IPS DF 19.7 (cell line): ENCODE measurements at regions not wholly inside any gene's neighbourhood (a gene's known extent, or its start where the extent isn't known, plus 50 kb on each side); places are given as distances from the start of the nearest gene placed in this dataset.

Experiments
- DNase-seq: peaks from one replicate; pipeline ENCODE4 v3.0.0-alpha.2; 2013; ENCODE audit warnings: low read depth, low spot score

DNA sequence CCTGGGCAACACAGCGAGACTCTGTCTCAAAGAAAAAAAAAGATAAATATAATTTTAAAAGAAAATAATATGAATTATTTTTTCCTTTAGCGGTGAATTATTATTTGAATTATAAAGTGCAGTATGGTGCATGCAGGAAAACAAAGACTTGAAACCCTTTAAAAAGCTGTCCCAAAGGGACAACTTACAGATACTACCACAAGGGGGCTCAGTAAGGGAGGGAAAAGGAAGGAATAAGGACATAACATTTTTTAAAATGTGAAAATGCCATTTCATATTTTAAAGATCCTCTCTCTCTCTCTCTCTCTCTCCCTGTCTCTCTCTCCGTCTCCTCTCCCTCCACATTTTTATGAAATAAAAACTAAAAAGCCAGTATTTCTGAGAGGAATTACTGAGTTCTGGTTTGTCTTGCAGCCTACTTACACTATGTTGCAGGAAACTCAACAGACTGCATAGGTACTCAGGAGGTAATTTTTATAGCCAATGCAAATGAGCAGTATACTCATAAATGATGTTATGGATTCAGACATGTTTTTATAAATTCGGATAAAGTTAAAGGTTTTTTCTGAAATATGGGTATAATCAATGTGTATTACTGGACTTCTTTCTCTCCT is 455.0 kb upstream of the GJE1 start:
- no peak for DNase-seq

DNA sequence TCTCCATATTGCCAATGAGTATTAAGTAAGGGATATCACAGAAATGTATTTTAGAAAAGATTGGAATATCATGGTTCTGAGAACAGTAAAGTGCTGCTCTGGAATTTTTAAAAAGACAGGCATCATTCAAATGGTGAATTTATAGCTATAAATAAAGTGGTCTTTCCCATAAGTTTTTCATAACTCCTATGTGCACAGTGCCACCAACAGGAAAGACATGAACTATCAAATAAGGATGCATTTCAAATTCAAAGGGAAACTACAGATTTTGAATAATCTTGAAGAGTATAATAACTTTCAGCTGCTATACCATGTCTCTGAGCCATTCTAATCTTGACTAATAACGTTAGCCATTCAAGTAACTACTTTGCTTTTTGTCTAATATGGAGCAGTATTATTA is 456.8 kb upstream of the GJE1 start:
- DNase-seq, result no peak

DNA sequence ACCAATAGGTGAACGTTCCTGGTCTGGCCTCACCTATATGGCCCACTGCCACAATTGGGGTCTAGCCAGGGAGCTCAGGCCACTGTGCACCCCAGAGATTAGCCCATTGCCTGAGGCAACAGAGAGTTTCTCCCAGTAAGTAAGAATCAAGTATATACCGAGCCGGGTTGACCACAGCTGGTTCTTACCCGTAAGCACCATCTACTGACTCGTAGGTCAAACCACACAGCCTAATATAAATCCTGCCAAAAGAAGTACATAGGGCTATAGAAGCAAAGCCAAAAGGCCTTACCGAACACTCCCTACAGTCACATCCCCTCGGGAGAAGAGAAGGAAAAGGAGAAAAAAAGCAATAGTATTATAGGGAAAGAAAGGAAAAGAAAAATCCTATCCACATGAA is 463.6 kb upstream of the GJE1 start:
- DNase-seq, result no peak

DNA sequence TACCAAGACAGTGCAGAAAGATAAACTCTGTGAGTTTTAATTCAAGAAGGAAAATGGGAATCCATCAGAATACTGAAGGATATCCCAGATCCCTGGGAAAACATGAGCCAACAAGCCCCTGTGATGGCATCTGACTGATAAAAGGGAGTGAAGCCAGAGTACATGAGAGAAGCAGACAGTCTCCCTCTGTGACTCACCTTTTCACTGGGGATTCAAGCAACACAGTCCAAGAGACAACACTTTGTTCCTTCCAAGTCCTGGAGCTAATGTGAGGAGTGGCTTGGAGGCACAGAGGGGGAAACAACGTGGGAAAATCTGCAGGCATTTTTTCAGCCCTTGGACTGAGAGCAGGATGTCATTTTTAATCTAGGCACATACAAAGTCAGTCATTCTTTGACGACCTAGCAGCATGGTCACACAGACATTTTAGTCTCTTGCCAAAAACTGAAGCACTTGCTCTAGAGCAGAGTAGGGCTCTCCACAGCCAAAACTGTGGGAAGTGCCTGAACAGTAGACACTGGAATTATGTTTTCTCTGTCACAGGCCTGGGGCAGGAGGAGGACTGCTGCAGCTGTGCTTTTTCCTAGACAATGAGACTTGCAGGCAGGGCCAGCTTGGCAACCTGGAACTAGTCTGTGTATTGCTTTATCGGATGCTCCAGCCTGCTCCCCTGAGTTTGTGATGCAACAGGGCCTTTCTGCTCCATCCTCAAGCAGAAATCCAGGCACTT is 465.0 kb upstream of the GJE1 start:
- DNase-seq, result no peak

DNA sequence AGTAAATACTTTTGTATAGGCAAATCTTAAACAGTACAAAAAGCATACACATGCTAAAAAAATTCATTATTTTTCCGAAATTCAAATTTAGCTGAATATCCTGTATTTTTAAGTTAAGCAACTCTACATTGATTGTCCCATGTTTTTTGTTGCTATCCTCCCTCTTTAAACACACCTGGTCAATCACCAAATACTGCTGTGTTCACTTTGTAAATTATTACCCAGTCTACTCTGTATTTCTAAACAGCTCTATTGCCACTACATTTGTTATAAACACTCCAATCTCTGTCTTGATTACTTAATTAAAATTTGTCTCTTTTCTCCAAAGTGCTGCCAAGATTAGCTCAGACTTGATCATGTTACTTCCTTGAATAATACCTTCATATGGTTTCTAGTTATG is 466.5 kb upstream of the GJE1 start:
- DNase-seq, result no peak

DNA sequence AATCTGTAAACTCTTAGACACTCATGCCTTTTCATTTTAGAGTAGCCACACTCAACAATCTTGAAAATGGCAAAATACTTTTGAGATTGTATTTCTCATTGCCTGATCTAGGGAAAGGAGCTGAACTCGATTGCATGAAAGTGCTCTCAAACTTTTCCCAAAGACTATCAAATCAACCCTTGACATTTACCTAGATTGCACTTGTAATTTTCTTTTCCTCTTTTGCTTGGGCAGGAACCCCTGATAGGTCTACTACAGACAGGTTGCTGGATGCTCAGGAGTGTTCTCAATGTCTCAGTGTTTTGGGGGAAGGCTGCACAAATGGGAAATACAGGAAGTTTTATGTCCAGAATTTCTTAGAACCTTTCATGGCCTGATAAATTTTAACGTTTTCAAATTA is 468.0 kb upstream of the GJE1 start:
- no peak for DNase-seq

DNA sequence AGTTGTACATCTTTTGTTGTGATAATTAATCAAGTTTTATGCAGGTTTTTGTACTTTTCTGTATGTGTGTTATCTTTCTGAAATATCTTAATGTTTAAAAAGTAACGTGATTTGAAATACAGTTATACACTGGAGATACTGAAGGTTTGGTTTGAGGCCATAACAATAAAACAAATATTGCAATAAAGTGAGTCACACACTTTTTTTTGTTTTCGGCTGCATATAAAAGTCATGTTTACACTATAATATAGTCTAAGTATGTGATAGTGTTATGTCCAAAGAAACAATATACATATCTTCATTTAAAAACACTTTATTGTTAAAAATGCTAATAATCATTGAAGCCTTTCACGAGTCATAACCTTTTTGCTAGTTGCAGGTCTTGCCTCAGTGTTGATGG is 473.1 kb upstream of the GJE1 start:
- no peak for DNase-seq

DNA sequence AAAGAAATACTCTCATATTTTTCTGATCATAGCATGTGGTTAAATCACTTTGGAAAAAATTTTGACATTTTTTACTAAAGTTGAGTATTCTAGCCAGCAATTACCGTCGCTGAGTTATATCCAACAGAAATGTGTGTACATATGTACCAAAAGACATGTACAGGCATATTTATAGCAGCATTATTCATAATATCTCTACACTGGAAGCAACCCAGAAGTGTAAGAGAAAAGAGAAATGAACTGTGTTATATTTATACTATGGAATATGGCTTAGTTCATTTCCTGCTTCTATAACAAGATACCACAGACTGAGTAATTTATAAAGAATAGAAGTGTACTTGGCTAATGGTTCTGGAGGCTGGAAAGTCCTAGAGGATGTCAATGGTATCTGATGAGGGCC is 474.0 kb upstream of the GJE1 start:
- no peak for DNase-seq

DNA sequence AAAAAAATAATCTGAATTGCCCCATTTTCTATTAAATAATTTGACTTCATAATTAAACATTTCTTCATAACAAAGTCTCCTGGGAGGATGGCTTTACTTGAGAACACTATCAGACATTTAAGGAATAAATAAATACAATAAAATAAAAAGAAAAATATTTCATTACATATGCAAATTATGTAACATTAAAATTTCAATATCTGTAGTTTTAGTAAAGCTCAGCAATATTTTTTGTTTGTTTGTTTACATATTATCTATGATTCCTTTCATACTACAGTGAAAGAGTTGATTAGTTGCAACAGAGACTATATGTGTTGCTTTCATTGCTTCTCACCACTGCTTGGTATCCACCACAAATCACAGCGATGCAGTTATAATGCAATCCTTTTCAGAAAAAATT is 474.9 kb upstream of the GJE1 start:
- DNase-seq, result no peak

DNA sequence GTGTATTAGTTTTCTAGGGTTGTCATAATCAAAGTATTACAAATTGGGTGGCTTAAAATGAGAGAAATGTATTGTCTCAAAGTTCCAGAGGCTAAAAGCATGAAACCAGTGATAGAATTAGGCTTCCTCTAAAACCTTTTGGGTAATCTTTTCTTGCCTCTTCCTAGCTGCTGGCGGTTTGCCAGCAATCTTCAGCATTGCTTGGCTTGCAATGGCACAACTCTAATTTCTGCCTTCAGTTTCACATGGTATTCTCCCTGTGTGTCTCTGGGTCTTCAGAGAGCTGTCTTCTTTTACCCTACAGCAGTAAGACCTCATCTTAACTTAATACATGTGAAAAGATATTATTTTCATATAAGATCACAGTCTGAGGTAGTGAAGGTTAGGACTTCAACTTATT is 479.1 kb upstream of the GJE1 start:
- DNase-seq, result no peak

DNA sequence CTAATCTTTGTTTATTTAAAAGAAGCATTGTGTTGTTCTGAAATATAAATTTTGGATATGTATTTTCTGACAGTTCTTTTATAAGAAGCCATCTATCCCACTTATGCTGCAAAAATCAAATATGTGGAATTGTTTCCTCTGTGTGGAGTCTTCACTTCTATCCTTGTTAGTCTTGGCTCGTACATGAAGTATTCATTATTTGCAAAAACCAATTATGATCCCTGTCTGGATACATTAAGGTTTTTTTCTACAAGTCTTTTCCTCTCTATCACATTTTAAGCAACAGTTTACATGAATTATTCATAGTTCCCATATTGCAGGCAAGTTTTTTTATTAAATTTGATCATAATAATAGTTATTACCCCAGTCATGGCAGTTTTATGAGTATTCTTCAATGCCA is 490.8 kb upstream of the GJE1 start:
- no peak for DNase-seq

DNA sequence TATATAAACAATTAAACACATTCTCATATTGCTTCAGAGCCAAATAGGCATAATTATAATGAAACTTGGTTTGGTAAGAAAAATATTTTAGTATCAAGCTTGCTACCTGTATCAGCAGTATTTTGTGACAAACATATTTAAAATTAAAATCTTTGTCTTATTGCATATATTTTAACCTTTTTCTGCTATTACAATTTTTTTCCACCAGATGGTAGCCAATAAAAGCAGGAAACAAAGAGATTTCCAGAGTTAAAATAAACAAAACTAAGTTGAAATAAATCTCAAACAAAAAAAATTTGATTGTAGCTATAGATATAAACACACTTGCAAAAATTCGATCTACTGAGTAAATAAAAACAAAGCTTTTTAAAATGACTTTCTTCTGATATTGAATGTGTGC is 491.3 kb upstream of the GJE1 start:
- no peak for DNase-seq

DNA sequence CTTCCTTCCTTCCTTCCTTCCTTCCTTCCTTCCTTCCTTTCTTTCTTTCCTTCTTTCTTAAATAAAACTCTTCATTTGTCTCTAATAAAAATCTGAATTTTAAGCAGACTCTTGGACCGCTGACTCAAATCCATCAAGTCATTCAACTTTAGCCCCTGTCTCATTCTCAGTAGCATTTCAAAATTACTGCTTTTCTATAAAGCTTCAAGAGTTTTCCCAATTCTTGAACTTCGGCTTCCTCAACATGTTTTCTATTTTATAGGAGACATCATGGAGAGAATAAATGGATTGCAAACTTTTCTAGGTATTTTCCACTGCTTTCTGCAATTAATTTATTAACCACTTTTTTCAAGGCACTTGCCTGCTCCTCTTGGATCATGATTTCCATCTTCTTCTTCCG is 497.1 kb upstream of the GJE1 start:
- DNase-seq, result no peak

DNA sequence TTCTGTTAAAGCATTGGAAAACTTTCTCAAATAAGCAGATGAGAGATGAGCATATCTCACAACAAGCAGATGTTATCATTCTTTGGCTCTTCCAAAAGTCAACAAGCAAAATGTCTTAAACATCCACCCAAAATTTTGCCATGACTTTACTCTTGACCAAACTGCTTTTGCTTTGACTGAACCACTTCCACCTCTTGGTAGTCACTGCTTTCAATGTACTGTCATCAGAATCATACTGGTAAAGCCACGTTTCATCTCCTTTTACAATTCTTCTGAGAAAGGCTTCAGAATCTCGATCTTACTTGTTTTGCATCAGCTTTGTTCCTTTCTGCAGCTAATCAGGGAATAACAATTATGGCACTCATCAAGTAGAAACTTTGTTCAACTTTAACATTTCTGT is 498.5 kb upstream of the GJE1 start:
- DNase-seq, result no peak

DNA sequence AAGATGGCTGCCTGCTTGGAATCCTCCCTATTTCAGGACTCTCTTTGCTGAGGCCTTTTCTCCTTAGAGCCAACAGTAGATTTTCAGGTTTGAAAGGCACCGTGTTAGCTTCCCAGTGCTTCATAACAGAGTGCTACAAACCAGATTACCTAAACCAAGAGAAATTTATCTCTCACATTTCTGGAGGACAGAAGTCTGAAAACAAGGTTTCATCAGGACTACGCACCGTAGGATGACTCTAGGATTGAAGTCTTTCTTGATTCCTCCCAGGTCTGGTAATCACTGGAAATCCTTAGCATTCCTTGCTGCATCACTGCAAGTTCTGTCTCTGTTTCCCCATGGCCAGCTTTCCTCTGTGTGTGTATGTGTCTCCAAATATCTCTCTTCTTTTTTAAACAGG is 508.4 kb upstream of the GJE1 start:
- no peak for DNase-seq

DNA sequence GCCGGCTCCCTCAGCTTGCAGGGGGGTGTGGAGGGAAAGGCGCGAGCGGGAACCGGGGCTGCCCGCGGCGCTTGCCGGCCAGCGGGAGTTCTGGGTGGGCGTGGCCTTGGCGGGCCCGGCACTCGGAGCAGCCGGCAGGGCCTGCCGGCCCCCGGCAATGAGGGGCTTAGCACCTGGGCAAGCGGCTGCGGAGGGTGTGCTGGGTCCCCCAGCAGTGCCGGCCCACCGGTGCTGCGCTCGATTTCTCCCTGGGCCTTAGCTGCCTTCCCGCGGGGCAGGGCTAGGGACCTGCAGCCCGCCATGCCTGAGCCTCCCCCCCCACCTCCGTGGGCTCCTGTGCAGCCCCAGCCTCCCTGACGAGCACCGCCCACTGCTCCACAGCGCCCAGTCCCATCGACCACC is 514.5 kb upstream of the GJE1 start:
- no peak for DNase-seq

DNA sequence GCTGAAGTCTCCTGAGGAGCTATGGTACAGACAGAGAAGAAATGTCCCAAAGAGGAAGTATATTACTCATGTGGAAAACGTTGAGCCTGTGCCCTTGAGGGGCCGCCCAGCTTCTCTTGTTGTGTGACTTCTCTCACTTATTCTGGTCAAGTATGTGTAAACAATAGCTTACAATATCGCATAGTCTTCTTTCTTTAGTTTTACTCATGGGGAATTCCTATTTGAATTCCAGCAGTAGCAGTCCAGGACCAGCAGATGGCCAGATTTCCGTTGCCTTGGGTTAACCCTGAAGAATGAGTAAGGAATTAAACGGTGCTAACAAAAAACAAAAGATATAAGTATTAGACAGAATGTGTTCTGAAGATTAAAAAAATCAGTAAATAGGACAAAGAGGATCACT is 522.0 kb upstream of the GJE1 start:
- no peak for DNase-seq

DNA sequence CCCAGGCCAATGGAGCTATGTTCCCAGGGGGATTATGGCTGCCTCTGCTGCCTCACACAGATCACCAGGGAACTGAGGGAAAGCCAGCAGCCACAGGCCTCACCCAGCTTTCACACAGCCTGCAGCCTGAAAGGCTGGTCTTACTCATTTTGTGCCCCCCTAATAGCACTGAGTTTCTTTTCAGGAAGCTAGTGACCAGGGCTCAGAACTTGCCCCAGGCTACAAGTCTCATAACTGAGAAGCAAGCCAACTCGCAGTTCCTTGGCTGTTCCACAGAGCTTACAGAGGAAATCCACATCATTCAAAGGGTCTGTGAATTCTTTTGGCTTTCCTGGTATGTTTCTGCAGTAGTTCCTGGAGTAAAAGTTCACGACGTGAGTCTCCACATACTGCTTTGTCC is 524.8 kb upstream of the GJE1 start:
- no peak for DNase-seq

DNA sequence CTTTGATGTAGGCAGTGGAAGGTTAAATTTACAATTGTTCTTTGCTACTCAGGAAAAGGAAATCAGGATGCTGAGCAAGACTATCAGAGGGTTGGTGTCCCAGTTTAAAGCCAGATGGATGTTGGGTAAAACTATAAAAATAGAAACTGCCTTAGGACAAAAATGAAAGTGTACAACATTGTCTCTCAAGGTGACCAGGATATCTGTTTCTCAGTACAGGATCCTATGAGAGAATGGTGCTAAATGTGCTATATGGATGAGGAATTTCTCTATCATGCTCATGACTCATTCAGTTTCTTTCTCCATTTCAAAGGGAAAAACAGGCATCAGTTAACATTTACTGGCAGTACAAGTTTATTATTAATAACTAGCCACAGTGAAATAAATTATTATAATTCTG is 534.2 kb upstream of the GJE1 start:
- DNase-seq, result no peak

DNA sequence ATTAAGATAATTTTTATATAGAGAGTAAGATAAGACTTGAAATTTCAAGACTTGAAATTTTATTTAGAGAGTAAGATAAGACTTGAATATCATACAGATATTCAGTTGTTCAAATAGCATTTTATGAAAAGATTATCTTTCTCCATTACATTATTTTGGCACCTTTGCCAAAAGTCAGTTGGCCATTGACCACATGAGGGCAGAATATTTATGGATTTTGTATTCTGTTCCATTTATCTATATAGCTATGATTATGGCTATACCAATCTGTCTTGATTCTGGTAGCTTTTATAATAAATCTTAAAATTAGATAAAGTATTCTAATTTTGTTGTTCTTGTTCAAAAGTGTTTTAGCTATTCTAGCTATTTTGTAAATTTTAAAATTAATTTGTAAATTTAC is 537.9 kb upstream of the GJE1 start:
- DNase-seq, result no peak

DNA sequence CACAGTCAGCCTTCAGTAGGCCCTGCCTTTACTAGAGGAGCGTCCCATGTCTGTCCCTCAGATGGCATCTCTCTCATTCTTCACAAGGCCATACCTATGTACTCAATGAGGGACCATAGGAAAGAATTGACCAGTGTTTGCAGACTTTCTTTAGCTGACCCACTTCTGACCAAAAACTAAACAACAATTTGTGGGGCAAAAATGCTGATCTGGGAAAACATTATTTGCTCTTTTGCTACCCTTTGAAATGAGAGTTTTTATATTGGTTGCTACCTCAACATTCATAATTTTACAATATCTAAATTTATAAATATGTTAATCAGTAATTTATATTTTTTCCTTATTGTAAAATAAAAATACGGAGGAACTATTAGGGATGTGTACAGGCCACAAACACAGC is 539.4 kb upstream of the GJE1 start:
- DNase-seq, result no peak

DNA sequence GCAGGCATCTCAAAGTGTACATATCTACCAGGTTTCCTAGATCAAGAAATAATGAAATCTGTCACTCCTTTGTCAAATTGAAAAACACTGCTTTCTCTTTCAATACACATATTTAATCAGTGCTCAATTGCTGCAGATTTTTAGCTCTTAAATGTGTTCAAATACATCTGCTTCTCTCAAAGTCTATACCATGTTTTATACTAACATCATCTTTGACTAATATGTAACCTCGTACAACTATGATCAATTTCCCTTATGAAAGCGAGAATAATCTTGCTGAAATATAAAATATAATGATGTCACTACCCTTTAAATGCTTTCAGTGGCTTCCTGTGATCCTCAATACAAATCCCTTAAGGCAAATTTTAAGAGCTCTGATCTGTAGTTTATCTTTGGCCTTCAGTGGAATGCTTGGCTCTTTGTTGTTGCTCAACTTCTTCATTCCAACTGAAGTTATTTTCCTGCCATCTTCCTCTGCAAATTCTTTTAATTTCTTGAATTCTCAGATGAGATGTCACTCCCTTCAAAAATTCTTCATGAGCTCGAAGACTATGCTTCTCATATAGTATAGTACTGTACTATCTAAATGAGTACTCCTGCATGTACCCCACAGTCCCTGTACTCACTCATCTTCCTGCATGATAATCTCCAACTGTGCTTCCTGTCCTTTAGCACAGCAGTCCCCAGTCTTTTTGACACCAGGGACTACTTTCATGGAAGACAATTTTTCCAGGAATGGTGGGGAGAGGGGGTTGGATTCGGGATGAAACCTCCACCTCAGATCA is 545.1 kb upstream of the GJE1 start:
- no peak for DNase-seq

DNA sequence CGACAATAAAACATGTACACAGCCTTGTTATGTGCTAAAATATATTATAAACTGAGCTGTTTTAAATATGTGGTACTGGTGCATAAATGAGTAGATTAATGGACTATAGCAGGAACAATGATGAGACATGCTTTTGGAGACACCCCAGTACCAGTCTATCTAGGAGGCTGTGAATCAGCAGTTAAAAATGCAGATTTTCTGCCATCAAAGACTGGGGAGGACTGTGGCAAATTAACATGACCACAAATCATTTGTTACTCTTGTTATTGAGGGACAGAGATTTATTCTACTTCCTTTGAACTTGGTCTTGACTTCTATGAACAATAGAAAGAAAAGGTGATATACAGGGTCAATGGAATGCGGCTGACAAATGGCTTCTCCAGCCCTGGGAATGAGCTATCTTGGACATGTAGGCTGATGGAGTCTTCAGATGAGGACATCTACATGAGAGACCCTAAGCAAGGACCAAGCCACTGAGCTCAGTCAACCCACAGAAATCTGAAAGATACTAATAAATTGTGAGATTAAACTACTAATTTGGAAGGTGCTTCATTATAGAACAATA is 551.7 kb upstream of the GJE1 start:
- DNase-seq, result no peak
